Peyer's patch (tissue), 4 donors: ENCODE measurements at regions not wholly inside any gene's neighbourhood (a gene's known extent, or its start where the extent isn't known, plus 50 kb on each side); places are given as distances from the start of the nearest gene placed in this dataset.

Experiments
- POLR2A ChIP-seq, 2 donors: fragments of 450-650 bp; IDR thresholded peaks; one replicate each; pipeline ENCODE4 v1.5.1; 2017; ENCODE audit warnings: antibody characterized with exemption in 2 of 2, mild to moderate bottlenecking in 2 of 2, moderate library complexity in 2 of 2
- TF ChIP-seq, protein P1 (sequence below), 6 experiments: fragments of 450-650 bp in 4 of 6; fragments of 200-600 bp in 2 of 6; sonication (generic) in 1 of 6; IDR thresholded peaks; one replicate each; pipeline ENCODE4 v1.5.1; 2017 to 2019; ENCODE audit warnings: antibody characterized with exemption in 6 of 6, mild to moderate bottlenecking in 3 of 6, moderate library complexity in 1 of 6

DNA sequence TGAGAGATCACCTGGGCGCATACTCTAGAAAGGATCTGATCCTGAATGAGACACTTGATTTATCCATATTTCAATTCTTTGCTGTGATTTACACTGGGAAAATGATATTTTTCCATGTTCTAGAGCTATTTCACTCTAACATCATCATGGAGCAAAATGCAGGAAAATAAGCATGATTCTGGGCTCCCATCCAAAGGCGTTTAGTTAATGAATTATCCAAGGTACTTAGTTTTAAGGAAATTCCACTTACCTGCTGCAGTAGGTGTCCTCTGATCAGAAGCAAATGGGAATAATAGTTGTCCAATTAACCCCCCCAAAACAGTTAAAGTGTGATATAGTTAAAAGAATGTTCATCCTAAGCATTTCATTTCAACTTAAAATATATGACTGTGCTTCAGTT lies 204.5 kb upstream of the PRKD1 start:
- TF ChIP-seq, protein P1, sequence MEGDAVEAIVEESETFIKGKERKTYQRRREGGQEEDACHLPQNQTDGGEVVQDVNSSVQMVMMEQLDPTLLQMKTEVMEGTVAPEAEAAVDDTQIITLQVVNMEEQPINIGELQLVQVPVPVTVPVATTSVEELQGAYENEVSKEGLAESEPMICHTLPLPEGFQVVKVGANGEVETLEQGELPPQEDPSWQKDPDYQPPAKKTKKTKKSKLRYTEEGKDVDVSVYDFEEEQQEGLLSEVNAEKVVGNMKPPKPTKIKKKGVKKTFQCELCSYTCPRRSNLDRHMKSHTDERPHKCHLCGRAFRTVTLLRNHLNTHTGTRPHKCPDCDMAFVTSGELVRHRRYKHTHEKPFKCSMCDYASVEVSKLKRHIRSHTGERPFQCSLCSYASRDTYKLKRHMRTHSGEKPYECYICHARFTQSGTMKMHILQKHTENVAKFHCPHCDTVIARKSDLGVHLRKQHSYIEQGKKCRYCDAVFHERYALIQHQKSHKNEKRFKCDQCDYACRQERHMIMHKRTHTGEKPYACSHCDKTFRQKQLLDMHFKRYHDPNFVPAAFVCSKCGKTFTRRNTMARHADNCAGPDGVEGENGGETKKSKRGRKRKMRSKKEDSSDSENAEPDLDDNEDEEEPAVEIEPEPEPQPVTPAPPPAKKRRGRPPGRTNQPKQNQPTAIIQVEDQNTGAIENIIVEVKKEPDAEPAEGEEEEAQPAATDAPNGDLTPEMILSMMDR (IDR thresholded peaks at IDR 0.05), result no peak
- no peak for TF ChIP-seq POLR2A (IDR thresholded peaks at IDR 0.05)
